HG02678 (cell line): ENCODE measurements at regions not wholly inside any gene's neighbourhood (a gene's known extent, or its start where the extent isn't known, plus 50 kb on each side); places are given as distances from the start of the nearest gene placed in this dataset.

Experiments used
- ATAC-seq: cut with Tn5 transposase; IDR thresholded peaks from one replicate; pipeline ENCODE4 v1.9.1; 2021; ENCODE audit warnings: mild to moderate bottlenecking, moderate library complexity; ENCODE audit not compliant: unreplicated experiment

DNA sequence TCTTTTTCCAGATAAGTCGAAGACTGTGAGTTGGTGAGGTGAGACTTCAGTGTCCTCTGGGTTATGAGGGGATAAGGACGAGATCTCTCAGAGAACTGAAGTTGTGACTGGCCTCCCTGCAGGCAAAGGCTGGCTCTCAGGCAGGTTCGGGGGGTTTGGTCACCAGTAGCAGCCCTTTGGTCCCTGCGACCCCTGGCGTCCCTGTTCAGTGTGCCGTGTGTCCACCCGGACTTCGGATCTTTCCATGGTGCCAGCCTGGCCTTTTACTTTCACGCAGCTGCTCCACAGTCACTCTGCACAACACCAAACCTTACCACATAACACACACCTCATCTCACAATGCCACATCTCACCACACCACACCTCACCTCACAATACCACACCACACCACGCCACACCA is 131.9 kb downstream of the ERMARD start:
- no peak for ATAC-seq

DNA sequence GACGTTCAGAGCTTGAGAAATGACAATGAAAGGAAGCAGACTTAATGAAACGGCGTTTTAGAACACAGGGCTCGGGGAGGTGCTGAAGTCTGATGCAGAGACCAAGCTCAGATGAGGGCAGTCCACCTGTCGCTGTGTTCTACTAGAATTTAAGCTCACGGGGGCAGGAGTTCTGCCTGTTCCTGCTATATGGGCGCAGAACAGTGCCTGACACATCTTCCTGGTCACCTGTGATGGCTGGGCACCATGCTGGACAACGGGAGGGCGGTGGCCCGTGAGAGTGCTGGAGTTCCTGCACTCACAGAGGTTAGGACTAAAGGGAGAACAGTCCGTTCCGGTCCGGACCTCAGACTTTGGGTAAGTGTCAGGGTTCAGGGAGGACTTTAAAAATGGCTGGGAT is 130.6 kb downstream of the ERMARD start:
- no peak for ATAC-seq

DNA sequence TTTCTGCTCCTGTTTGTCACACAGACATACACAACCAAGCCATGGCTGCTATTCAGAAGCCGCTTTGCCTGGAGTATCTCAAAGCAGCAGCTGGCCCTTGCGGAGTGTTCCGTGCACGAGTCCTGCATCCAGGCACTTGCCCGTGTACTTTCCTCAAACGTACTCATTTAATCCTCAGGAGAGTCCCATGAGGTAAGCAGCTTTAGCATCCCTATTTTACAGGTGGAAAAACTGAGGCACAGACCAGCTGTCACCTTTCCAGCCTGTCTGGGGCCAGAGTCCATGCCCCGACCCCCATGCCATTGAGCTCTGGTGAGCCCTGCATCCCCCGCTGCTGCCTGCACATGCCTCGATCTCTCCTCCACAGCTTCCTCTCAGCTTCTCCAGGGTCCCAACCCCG is 130.0 kb downstream of the ERMARD start:
- ATAC-seq = no peak

DNA sequence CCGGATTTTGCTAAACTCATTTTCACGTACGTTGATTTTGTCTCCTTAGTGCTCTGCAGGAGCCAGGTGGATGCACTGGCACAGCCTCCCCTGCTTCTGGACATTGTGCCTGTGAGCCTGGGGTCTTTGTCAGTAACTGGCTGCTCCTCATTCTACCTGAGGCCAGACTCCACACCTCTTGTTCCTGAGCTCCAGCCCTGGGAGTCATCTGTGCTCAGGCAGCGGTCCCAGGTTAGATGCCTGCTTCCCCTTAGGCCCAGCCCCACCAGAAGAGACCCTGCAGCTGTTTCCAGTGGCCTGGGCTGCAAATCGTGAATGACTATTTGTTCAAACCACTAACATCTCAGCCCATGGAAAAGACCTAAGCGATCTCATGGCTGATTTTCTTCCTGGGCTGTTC is 129.1 kb downstream of the ERMARD start:
- no peak for ATAC-seq

DNA sequence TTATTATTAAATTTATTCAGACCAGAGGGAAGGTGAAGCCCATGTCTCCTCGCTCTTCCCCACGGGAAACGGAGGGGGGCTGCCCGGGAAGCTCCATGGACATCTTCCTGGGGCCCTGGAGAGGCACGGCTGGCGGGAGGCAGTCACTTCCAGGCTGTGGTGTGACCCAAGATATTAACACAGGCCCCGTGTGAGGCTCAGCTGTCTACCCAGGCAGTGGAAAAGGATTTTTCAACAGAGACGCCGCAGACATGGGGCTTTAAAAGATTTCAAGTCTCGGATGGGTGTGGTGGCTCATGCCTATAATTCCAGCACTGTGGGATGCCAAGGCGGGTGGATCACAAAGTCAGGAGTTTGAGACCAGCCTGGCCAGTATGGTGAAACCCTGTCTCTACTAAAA is 117.9 kb downstream of the ERMARD start:
- ATAC-seq = no peak

DNA sequence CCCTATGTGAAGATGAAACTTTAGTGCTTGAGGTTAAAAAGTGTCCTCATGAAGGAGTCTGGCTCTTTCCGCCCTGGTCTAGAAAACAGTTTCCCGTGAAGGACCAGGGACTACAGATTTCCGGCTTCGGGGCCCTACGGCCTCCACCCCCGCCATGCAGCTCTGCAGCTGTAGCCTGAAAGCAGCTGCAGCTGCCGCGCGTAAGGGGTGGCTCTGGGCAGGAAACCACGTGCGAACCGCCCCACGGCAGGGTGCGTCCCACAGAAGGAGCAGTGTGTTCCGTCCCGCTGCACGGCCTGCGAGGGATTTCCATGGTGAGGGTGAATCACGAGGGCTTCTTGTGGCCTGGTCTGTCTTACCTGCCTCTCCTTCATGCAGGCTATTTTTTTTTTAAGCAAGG is 117.0 kb downstream of the ERMARD start:
- ATAC-seq = peak; percentile 94

DNA sequence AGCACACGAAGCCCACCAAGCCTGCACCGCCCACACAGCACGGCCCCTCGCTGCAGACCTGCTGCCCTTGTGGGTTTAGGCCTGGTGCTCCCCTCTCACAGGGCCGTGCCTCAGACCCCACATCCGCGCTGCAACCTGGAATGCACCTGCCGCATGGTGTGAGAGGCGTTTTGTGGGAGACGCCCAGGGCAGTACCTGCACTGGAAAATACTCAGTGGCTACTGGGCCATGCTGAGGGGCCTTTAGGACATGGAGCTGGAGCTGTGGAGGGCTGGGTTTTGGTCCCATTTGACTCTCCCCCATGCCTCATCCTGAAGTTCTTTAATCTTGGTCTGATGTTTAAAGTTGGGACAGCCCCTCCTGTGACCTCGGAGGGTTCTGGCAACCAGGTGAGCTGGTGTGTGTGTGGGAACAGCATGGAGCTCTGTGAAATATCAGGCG is 116.3 kb downstream of the ERMARD start:
- no peak for ATAC-seq

DNA sequence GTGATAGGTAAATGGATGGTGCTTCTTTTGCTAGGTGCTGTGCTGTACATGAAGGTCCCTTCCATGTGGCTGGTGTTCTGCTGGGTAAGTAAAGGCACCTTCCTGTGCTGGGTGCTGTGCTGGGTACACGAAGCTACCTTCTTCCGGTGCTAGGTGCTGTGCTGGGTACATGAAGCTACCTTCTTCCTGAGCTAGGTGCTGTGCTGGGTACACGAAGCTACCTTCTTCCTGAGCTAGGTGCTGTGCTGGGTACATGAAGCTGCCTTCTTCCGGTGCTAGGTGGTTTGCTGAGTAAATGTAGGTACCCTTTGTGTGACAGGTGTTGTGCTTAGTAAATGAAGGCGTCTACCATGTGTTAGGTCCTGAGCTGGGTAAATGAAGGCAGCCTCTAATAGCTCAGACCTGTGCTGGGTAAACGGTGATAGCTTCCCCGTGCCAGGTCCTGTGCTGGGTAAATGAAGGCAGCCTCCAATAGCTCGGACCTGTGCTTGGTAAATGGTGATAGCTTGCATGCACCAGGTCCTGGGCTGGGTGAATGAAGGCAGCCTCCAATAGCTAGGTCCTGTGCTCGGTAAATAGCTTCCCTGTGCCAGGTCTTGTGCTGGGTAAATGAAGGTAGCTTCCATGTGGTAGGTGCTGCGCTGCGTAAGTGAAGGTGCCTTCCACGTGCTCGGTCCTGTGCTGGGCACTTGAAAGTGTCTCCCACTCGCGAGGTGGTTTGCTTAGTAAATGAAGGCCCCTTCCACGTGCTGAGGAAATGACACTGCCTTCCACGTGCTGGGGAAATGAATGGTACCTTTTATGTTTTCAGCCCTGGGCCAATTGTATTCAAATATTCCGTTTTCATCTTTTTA is 115.5 kb downstream of the ERMARD start:
- ATAC-seq = no peak

DNA sequence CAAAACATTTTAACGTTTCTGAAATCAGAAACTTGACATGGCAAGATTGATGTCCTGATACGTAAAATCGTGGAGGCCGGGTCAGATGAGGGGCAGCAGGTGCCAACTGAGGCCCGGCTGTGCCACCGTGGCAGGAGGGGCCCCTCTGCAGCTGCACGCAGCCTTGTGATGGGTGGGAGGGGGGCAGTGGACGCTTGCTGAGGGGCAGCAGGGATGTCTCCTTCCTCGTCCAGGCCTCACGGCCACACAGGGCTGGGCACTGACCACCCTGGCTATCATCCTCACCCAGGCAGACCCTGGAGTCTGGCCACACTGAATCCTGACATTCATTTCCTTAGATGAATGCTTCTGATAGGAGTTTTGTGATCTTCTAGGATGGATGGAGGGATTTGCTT is 114.7 kb downstream of the ERMARD start:
- ATAC-seq = no peak

DNA sequence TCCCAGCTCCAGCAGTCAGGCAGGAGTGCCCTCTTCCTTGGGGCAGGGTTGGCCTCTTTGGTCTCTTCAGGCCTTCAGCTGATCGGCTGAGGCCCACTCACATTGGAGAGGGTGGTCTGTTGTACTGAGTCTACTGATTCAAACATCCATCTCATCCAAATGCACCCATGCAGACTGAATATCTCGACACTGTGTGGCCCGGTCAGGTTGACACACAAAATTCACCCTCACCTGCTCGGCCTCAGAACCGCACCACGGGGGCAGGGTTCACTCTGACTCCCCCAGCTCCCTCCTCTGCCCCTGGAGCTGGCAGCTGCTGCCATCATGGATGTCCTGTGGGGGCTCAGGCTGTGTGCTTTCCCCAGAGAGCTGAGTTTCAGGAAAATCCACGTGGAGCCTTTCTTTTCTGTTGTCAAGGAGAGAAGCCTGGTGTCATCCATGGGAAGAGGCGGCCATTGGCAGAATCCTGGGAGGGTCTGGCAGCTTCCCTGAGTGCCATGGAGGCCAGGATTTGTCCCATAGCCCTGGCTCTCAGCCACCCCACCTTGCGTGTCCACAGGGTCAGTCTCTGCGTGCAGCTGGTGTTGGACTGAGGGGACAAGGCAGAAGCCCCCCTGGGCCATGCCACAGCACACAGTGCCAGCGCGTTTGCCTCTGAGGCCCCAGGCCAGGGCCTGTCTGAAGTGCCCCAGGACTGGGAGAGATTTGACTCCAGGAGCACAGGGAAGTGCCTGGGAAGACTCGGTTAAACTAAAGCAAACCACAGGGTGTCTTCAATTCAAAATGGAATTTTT is 114.1 kb downstream of the ERMARD start:
- no peak for ATAC-seq

DNA sequence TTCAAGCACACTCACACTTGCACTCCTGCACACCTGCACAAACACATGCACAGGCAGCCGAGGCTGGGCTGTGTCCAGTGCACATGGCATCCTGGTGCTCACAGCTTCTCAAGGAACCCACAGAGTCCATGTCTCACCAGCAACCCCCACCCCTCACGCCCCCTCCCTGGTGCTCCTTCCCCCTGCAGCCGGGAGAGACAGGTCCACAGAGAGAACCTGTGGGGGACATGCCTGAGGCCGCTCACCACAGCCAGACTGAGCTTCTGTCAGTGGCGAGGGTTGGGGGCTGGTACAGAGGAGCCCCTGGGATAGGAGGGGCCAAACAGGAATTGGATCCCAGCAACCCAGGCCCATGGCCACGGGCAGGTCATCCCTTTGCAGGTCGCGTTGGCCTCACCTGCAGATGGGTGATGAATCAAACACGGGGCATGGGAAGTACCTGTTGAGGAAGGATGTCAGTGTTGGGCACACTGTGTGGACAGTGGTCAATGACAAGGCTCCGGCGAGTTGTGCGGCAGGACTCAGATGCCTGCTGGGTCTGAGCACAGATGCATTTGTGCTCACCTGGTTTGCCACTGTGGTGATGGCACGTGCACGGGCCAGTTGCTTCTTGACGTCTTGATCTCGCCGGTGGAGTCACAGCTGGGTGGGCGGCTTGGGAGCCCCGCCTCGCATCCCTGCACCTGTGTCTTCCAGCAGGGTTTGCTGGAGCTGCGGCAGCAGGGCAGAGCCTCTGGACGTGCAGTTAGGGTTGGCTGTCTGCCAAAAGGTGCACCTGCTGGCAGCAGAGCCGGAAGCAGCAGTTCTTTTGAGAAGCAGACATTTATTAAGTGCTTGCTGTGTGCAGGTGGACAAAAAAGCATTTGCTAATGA is 113.0 kb downstream of the ERMARD start:
- no peak for ATAC-seq

DNA sequence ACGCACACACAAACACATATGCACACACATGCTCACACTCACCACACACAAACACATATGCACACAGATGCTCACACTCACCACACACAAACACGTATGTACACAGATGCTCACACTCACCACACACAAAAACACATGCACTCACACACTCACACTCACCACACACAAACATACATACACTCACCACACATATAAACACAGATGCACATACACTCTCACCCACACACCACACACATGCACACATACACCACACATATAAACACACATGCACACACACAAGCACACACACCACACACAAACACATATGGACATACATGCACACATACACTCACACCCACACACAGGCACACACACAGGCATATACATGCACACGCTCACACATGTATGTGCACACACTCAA is 112.3 kb downstream of the ERMARD start:
- no peak for ATAC-seq

DNA sequence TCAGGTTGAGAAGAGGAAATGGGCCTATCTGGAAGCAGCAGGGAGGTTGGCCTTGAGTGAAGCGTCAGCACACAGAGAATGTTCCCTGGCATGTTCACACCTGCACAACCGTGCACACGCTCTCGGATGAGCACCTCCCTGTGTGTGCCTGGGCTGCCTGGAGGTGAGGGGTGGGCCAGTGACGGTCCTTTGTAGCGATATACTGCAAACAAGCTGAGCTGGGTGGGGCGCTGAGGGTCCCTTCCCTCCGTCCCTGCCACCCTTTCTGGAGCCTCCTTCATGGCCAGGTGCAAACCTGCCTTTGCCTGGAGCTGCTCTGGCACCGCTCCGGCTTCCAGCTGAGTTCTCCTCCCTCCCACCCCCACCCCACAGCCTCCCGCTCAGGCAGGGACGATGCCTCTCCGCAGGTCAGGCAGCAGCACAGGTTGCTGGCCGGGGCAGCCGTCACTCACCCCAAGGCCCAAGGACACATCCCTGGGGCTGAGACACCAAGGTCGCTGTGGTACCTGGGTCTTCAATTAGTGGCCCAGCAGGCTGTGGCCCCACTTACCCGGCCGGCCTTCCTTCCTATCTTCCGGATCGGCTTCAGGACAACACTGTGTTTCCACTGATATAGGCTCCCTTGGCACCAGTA is 111.6 kb downstream of the ERMARD start:
- ATAC-seq = no peak

DNA sequence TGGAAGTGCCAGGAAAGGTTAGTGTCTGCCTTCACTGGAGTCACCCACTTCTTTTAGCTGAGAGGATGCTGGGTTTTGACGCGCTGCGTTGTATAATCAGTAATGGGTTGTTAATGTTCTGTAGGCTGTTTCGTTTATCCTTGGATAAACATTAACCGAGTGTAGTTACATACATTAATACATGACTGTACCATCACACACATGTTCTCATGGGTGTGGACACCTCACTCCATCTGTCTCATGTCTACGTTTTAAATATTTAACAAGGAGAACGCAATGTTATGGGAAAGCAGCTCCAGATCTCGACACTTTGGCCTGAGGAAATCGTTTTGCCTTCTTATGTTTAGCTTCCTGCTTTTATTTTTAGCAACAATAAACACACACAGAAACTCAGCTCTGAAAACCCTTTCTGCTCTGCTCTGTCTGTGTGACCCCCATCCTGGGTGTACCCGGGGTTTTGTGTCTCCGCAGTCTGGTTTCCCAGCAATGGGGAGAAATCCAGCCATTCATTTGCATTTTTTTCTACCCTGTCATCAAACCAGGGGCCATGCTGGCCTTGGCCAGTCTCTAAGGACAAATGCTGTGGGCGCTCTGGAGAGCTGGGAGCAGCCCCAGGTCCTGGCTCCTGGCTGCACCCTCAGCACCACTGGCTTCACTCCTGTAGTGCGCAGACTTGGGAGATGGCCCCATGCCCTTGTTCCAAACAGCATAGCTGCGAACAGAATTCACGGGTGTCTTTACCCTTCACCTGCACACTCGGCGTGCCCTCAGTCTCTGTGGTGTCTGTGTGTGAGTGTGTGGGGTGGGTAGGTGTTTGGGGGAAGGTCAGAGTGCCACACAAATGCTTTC is 110.8 kb downstream of the ERMARD start:
- no peak for ATAC-seq

DNA sequence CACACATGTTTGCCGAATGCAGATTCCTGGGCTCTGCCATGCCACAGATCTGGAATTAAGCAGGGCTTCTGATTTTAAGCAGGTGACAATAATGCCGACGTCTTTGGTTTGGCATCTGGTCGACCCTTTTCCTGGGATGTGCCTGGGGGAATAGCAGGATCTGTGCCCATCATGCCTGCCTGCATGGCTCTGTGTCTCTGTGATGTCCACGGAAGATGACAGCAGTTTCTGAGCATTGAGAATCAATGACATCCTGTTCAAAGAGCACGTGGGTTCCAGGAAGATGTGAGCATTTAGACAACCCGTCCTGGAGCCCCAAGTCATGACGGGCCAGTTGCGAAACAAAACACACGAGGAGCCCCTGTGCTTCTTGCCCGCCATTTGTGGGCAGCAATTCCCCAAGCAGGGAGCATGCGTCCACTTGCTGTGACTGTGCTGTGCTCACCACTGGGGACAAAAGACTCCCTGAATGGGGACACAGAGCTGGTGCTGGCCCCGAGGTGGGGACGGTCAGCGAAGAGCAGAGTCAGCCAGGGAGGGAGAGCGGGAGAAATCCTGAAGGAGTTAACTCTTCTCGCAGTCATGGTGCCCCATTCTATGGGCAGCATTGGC is 110.1 kb downstream of the ERMARD start:
- no peak for ATAC-seq

DNA sequence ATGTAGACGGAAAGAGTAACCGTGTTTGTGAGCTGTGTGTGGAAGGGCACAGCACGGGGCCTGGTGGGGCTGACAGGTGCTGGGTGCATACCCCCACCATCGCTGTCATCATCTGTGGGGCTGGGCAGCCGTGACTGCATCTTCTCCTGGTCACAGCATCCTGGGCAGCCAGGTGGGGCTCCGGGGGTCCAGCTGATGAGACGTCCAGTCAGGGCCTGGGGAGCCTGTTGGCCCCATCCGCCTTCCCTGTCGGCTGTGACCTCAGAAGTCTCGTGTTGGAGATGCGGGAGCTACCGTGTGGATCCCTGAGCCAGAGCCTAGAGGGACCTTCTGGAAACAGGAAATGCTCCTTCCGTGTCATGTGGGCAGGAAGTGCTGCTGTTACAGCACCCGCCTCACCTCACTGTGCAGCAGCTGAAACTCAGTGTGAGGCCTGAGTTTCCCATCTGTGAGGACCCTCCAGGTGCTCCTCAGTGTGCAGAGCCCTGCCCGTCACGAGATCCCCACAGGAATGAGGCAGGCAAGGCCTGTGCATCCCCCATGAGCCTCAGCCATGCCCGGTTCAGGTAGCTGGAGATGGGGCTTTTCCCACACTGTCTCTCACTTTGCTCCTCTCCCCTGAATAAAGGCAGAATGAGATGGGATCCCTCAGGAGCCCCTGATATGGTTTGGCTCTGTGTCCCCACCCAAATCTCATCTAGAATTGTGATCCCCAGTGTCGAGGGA is 108.7 kb downstream of the ERMARD start:
- no peak for ATAC-seq

DNA sequence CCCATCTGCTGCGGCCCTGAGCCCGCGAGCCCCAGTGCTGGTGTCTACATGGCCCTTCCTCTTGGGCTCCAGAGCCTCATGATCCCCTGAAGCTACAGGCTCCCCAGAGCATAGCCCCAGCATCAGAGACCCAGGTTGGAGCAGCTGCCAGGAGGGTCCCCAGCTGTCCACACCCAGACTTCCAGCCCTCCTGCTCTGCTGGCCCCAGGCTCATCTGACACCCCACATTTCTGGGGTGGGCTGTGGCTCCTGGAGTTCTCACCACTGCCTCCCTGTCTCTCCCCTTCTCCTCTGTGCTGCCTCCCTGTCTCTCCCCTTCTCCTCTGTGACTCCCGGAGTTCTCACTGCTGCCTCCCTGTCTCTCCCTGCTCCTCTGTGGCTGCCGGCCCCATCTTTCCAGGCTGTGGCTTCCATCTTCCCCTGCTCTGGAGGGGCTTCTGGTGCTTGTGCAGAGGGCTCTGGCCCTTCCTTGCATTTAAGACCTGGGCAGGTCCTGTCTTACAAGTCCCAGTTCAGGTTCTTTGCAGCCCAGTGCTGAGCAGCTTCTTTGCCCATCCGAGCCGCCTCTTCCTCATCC is 108.1 kb downstream of the ERMARD start:
- ATAC-seq = no peak

DNA sequence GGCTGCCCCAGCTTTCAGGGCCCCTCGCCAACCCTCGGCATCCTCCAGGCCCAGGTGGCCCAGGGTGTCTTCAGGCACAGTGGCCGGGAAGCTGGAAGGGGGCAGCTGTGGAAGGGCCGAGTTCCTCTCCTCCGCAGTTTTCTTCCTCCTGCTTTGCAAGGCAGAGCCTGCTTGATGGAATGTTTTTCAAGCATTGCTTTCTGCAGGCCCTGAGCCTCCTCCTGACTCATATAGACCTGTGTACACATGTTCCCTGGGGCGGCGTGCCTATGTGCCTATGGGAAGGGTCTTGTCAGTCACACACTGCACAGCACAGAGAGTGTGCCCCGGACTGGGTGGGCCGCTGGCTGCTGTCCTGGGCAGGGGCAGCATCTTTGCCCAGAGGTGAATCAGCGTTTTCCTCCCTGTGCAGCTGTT is 107.5 kb downstream of the ERMARD start:
- no peak for ATAC-seq
